Activated T-helper 2 cell treated with anti-CD3 and anti-CD28 coated beads, Interferon-gamma antibody, Interleukin-2, Interleukin-4, amounts not matched to agents 10 μg/mL and 5 μg/mL and 100 μg/mL, durations not matched to agents 14 hours and 24 hours and 36 hours (primary cell): ENCODE measurements at regions not wholly inside any gene's neighbourhood (a gene's known extent, or its start where the extent isn't known, plus 50 kb on each side); places are given as distances from the start of the nearest gene placed in this dataset.

Source experiments
- DNase-seq: peaks from one replicate; pipeline ENCODE4 v3.0.0; 2021; ENCODE audit warnings: low spot score
- H3K27ac Mint-ChIP-seq: one replicate; pipeline ENCODE4 v1.8.0; 2021; ENCODE audit warnings: mixed read lengths
- H3K27me3 Mint-ChIP-seq: one replicate; pipeline ENCODE4 v1.8.0; 2021; ENCODE audit warnings: low read depth, mixed read lengths
- H3K36me3 Mint-ChIP-seq: one replicate; pipeline ENCODE4 v1.8.0; 2021; ENCODE audit warnings: low read depth, mixed read lengths
- H3K4me1 Mint-ChIP-seq: one replicate; pipeline ENCODE4 v1.8.0; 2021; ENCODE audit warnings: low read depth, mixed read lengths
- H3K4me3 Mint-ChIP-seq: one replicate; pipeline ENCODE4 v1.8.0; 2021; ENCODE audit warnings: low read depth, mild to moderate bottlenecking, moderate library complexity, mixed read lengths
- H3K9me3 Mint-ChIP-seq: one replicate; pipeline ENCODE4 v1.8.0; 2021; ENCODE audit warnings: mixed read lengths
- intact Hi-C: fragments of 100-400 bp; cut with micrococcal nuclease; formaldehyde crosslinking; loops from one replicate; pipeline ENCODE4 v1.15.1; 2023

DNA sequence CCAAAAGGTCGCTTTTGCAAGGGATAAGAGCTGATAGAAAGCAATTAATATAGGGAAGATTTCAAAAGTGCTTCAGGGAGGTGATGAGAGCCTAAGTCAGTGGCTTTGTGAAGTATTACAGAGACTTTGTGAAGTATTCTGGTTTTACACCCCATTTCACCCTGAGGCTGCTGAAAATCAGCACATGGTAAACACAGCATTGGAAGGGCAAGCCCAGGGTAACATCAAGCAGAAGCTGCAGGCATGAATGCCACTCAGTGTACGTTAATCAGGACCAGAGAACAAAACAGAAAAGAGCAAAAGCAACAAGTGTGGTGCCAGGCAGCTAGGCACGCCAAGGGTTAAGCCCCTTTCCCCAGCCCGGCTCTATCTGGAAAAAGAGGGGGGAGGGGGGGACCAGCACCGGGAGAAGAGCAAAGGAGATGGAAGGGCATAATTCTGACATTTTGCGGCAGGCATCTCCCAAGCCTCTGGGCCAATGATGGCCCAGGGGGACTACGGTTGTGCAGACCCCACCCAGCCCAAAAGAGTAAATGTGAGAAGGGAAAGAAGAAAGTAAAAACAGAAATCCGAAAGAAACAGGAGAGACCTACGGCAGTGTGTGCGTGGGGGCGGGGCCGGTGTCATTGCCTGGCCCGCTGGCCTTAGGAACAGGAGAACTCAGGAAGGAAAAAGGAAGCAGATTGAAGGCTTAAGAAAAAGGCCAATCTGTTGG, 58.9 kb downstream of the DHRS2 start:
- Mint-ChIP-seq H3K9me3 (no peaks in the 10 kb centered on the region), H3K4me1 (no peaks in the 10 kb centered on the region), H3K4me3 (no peak overlapping the region), H3K36me3 (no peaks in the 10 kb centered on the region), H3K27ac (no peak overlapping the region), H3K27me3 (no peaks in the 10 kb centered on the region)
- intact Hi-C loops, result no loop called here
- DNase-seq, result no peak

DNA sequence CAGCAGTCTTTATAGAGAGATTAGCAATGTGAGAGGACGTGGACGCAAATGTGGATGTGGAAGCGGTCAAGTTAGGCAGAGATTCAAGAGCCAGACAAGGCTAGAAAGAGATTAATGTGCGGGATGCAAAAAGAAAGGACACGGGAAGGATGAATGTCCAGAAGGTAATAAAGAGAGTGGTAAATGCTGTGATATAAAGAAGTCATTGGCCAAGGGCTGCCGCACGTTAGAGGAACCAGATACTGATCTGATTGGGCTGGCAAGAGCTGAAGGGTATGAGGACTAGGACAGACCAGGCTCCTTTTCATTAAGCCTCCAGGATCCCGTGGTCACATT, 59.5 kb downstream of the DHRS2 start:
- intact Hi-C loops, result no loop called here
- no peak for DNase-seq
- Mint-ChIP-seq H3K27ac (no peak overlapping the region), H3K4me1 (no peaks in the 10 kb centered on the region), H3K9me3 (no peaks in the 10 kb centered on the region), H3K27me3 (peaks cover 2% of the 10 kb centered on the region), H3K4me3 (no peak overlapping the region), H3K36me3 (no peaks in the 10 kb centered on the region)

DNA sequence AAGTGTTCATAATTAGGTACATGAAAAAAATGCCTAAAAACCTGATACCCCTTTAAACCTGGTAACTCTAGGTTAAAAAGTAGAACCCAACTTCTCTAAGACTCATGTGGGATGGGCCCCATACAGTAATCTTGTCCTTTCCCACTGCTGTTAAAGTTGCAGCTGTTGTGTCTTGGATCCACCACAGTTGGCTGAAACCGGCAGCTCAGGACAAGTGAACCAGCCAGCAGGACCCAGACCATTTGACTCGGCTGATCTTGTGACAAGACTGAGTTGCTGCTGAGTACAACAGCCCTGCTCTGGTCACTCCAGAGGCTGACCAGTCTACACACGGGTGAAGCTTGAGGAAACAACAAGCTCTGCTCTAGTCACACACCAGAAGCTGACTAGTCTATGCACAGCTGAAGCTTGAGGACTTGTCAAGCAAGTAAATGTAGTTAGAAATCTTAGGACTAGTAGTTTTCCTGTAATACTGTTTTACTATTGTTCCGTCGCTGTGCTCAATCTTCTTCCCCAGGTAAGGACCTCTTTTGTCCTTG, 60.6 kb downstream of the DHRS2 start:
- Mint-ChIP-seq H3K36me3 (no peaks in the 10 kb centered on the region), H3K4me1 (no peaks in the 10 kb centered on the region), H3K27me3 (peaks cover 3% of the 10 kb centered on the region), H3K4me3 (no peak overlapping the region), H3K27ac (no peak overlapping the region), H3K9me3 (no peaks in the 10 kb centered on the region)
- DNase-seq, result no peak
- intact Hi-C loops, result no loop called here

DNA sequence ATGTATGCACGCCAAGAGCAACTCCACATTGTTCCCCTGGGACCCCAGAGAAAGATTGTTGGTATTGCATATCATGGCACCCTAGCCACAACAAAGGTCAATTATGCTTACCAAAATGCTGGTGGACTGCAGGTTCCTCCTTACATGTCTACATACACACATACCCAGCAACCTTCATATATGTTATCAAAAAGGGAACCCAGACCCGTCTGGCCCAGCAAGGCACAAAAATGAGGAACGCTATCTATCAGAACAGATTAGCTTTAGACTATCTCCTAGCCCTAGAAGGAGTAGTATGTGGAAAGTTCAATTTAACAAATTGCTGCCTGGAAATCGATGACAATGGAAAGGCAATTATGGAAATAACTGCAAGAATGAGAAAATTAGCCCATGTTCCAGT, 61.5 kb downstream of the DHRS2 start:
- Mint-ChIP-seq H3K27me3 (peaks cover 3% of the 10 kb centered on the region), H3K9me3 (peaks cover 2% of the 10 kb centered on the region), H3K4me1 (no peaks in the 10 kb centered on the region), H3K36me3 (no peaks in the 10 kb centered on the region), H3K27ac (no peak overlapping the region), H3K4me3 (no peak overlapping the region)
- no peak for DNase-seq
- intact Hi-C loops, result no loop called here

DNA sequence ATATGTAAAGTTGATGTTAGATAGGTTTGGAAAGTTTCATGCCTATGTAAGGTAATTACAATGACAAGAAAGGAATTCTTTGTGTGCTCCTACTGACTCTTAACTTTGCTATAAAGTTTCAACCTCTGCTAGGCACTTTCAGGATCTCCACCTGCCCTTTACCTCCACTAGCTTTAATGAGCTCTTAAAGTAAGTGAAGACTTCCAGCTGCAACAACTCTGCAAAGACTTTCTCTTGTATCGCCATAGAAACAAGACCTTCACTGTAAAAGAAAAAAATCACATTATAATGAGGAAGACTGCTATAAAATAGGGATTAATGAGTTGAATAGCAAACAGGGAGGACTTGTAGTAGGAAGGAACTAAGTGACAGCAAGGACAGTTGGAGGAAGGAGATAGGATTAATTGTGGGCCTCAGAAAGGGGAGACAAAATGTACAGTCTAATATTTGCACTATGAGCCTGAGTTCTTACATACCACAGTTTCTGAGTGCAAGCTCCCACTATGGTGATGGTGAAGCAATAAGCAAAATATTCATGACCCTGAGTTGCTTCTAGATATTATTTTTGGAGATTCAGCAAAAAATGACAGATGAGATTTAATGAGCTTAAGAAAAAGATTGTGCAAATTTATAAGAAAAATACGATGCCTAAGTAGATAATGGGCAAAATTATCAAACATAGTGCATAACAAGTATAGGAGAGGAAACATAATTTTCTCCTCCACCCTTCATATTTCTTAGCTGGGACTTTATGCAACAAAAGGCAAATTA, 66.7 kb downstream of the DHRS2 start:
- Mint-ChIP-seq H3K4me1 (no peaks in the 10 kb centered on the region), H3K9me3 (peaks cover 33% of the 10 kb centered on the region), H3K27me3 (peaks cover 3% of the 10 kb centered on the region), H3K36me3 (no peaks in the 10 kb centered on the region), H3K4me3 (no peak overlapping the region), H3K27ac (no peak overlapping the region)
- no peak for DNase-seq
- intact Hi-C loops, result no loop called here

DNA sequence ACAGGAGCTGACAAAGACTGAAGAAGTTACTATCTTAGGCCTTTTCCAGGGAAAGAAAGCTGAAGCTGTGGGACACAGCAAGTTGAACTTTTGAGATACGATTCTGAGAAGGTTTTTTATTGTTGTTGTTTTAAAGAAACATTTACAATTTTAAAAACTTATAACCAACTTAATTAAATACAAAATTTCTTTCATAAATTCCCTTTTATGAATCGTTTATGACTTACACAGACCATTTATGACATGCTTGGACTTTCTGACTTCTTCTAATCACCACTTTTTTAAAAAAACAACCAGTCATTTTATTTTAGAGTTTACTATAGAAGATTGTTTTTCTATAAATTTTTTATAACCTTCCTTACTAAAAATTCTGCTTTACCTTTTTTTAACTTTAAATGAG, 68.7 kb downstream of the DHRS2 start:
- no peak overlapping the region for H3K27ac Mint-ChIP-seq
- no peak overlapping the region for H3K4me3 Mint-ChIP-seq
- H3K9me3 Mint-ChIP-seq, result peaks cover 33% of the 10 kb centered on the region
- intact Hi-C loops, result no loop called here
- no peaks in the 10 kb centered on the region for H3K36me3 Mint-ChIP-seq
- peaks cover 3% of the 10 kb centered on the region for H3K27me3 Mint-ChIP-seq
- H3K4me1 Mint-ChIP-seq, result no peaks in the 10 kb centered on the region
- DNase-seq, result no peak

DNA sequence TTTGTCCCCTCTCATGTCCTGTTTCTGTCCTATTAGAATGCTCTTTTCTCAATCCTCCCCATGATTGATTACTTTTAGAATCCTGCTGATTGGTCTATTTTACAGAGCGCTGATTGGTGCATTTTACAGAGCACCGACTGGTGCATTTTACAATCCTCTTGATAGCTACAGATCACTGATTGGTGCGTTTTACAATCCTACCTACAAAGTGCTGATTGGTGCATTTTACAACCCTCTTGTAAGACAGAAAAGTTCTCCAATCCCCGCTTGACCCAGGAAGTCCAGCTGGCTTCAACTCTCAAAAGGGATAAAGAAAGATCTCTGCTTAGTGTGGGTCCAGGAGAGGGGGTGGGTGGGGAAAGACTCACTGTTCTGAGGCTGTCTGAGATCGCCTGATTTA, 71.3 kb downstream of the DHRS2 start:
- Mint-ChIP-seq H3K27me3 (no peaks in the 10 kb centered on the region), H3K27ac (no peak overlapping the region), H3K4me3 (no peak overlapping the region), H3K36me3 (no peaks in the 10 kb centered on the region), H3K4me1 (no peaks in the 10 kb centered on the region), H3K9me3 (peaks cover 33% of the 10 kb centered on the region)
- intact Hi-C loops, result no loop called here
- no peak for DNase-seq

DNA sequence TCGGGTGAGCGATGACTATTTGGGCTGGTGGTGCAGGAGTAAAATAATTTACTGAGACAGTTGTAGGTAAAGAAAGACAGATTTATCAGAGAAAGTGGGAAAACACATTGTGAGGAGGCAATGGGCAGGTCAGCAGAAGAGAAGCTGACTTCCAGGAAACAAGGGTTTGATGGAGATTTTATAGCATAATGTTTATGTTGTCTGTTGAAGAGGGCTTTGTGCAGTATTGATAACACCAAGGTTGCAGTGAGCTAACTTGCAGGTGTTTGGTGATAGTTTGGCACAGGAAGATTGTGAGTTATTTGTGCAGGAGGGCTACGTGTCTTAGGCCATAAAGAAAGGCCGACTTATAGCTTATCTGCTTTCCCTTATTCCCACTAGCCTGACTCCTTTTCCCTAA, 72.2 kb downstream of the DHRS2 start:
- no peak overlapping the region for H3K27ac Mint-ChIP-seq
- H3K9me3 Mint-ChIP-seq, result peaks cover 26% of the 10 kb centered on the region
- H3K4me3 Mint-ChIP-seq, result no peak overlapping the region
- H3K27me3 Mint-ChIP-seq, result no peaks in the 10 kb centered on the region
- no peaks in the 10 kb centered on the region for H3K4me1 Mint-ChIP-seq
- intact Hi-C loops, result no loop called here
- no peaks in the 10 kb centered on the region for H3K36me3 Mint-ChIP-seq
- DNase-seq, result no peak

DNA sequence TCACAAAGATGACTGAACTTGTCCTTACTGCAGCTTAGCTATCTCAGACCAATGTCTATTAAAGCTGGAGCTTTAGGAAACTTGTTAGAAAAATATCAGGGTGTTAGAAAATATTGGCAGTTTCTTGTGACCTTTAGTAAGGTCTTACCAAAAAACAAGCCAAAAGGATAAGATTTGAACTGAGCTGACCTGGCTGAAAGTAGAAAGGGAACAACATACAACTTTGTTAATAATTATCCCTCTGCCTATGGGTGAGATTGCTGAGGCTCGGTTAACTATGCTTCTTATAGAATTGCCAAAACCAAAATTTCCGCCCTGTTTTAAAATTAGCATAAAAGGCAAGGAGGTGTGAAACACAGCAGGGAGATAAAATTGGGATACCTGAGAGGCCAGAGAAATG, 73.8 kb downstream of the DHRS2 start:
- Mint-ChIP-seq H3K27ac (no peak overlapping the region), H3K4me3 (no peak overlapping the region), H3K36me3 (no peaks in the 10 kb centered on the region), H3K9me3 (peaks cover 19% of the 10 kb centered on the region), H3K4me1 (no peaks in the 10 kb centered on the region), H3K27me3 (no peaks in the 10 kb centered on the region)
- intact Hi-C loops, result no loop called here
- no peak for DNase-seq

DNA sequence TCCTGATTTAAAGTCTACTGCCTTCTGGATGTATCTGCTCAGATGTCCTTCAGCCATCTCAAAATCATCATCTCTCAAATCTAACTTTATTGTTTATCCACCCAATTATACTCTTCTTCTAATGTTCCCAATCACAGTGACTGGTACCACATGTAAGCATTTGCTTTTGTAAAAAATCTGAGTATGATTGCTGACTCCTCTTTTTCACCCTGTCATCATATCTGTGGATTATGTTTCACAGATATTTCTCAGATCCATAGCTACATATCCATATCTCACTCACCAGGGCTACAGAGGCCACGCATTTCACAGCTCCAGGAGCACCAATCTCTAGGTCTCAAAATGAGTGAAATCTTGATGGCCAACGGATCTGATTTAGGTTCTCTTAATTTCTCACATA, 76.1 kb downstream of the DHRS2 start:
- H3K27ac Mint-ChIP-seq, result no peak overlapping the region
- H3K4me1 Mint-ChIP-seq, result no peaks in the 10 kb centered on the region
- no peak for DNase-seq
- intact Hi-C loops, result no loop called here
- H3K27me3 Mint-ChIP-seq, result no peaks in the 10 kb centered on the region
- H3K9me3 Mint-ChIP-seq, result peaks cover 5% of the 10 kb centered on the region
- no peak overlapping the region for H3K4me3 Mint-ChIP-seq
- no peaks in the 10 kb centered on the region for H3K36me3 Mint-ChIP-seq

DNA sequence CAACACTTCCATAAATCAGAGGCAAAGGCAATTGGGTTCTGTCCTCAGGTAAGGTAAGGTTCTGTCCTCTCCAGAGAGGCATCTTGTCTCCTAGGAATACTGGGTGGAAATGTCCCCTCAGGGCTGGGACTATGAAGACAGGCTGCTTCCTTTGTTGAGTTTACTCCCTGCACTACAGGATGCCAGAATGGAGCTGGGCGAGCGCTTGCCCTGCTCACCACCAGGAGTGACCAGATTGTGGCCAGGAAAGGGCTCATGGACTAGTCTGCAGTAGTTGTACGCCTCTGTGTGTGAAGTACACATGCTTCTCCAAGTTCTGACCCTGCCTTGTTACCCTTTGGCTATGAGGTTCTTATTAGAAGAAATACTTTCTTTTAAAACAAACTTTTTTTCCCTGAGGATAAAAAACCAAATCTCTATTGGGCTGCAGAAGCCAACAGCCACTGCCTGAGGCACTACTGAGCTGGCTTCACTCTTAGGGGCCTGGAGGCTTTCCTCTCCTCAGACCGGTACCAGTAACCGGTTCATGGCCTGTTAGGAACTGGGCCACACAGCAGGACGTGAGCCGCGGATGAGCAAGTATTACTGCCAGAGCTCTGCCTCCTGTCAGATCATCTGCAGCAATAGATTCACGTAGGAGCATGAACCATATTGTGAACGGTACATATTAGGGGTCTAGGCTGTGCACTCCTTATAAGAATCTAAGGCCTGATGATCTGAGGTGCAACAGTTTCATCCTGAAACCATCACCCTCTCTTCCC, 83.2 kb downstream of the DHRS2 start:
- Mint-ChIP-seq H3K4me1 (no peaks in the 10 kb centered on the region), H3K4me3 (no peak overlapping the region), H3K27me3 (no peaks in the 10 kb centered on the region), H3K9me3 (no peaks in the 10 kb centered on the region), H3K27ac (no peak overlapping the region), H3K36me3 (no peaks in the 10 kb centered on the region)
- intact Hi-C loops, result no loop called here
- no peak for DNase-seq

DNA sequence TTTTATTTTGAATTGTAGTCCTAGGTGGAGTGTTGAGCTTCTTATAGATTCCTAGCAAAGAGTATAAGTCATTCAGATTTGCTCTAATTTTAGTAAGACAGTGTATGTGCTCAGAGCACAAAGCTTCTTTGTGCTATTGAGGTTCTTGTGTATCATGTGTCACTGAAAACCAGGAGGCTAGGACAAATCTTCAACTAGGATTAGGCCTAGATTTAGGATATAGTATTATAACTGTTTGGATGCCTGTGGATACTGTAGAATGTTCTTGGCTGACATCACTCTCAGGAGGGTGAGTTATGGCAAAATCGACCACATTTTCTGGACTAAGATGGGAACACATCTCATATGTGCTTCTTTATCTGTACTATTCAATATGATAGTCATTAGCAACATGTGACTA, 86.5 kb downstream of the DHRS2 start:
- no peaks in the 10 kb centered on the region for H3K4me1 Mint-ChIP-seq
- H3K27ac Mint-ChIP-seq, result no peak overlapping the region
- no peaks in the 10 kb centered on the region for H3K36me3 Mint-ChIP-seq
- DNase-seq, result no peak
- H3K4me3 Mint-ChIP-seq, result no peak overlapping the region
- intact Hi-C loops, result loop anchor here (2.0 kb wide), 1 partner anchor 188 kb away; no protein-coding TSS in a partner anchor
- H3K9me3 Mint-ChIP-seq, result no peaks in the 10 kb centered on the region
- H3K27me3 Mint-ChIP-seq, result no peaks in the 10 kb centered on the region

DNA sequence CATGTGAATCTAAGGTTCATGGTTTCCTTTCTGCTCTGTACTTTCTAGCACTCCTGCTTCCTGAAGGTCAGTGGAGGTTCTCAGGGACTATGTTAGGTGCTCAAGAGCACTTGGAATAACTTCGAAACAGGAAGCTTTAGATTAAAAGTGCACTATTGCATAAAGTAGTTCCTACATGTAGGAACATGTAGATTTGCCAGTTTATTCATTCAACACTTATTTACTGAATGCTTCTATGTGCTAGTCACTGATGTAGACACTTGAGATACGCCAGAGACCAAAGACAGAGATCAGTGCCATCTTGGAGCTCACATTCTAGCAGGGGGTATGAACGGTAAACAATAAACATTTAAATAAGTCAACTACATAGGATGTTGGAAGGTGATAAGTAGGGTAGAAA, 87.7 kb downstream of the DHRS2 start:
- Mint-ChIP-seq H3K4me1 (no peaks in the 10 kb centered on the region), H3K4me3 (no peak overlapping the region), H3K36me3 (no peaks in the 10 kb centered on the region), H3K9me3 (no peaks in the 10 kb centered on the region), H3K27me3 (no peaks in the 10 kb centered on the region), H3K27ac (no peak overlapping the region)
- no peak for DNase-seq
- intact Hi-C loops, result loop anchor here (2.0 kb wide), 1 partner anchor 187 kb away; no protein-coding TSS in a partner anchor
